Midbrain (tissue), 1 donor: ENCODE measurements at regions not wholly inside any gene's neighbourhood (a gene's known extent, or its start where the extent isn't known, plus 50 kb on each side); places are given as distances from the start of the nearest gene placed in this dataset.
"Not testable (repeated sequence)": the region's sequence is repeated elsewhere in the genome, so short reads cannot be mapped to it uniquely, and the experiment has no call there.

ENCODE experiments used
- DNase-seq: peaks from one replicate; lab custom pipeline; 2025; lab: John Stamatoyannopoulos, UW

GRCh38 chr13:105847527-105848291 lies 687.8 kb downstream of the EFNB2 start:
- DNase-seq = no peak

- no peak for DNase-seq
Observed at GRCh38 chr13:105846923-105847322, 688.5 kb downstream of the EFNB2 start.

DNA sequence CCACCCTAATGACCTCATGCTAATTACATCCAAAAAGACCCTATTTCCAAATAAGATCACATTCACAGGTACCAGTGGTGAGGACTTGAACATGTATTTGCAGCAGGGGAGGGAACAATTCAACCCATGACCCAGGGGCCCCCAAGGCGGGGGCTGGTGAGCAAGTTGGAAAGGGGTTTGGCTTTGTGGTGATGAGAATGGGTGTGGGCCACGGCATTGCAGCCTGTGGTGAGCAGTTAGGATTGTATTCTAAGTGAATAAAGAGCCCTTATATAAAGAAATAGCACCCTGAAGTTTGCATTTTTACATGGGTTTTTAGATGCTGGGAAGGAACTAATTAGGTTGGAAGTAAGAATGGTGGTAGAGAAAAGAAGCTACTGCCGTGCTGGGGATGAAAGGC lies 694.2 kb downstream of the EFNB2 start:
- no peak for DNase-seq

DNA sequence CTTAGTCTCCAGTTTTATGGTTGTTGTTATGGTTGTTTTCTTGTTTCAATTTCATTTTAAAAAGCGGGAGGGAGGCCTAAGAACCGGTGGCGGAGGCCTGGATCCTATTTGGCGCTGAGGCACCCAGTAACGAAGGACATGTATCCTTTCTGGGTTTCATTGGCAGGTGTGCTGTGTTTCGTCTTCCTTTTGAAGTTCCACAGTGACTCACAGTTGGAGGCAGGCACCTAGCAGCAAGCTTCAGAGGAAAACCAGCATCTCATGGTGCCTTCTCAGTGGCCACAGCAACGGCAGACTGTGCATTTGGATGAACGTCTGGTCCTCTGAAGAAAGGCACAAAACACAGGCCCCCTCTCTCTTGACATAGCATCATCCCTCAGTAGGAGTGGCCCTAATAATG lies 697.2 kb downstream of the EFNB2 start:
- DNase-seq = no peak

DNA sequence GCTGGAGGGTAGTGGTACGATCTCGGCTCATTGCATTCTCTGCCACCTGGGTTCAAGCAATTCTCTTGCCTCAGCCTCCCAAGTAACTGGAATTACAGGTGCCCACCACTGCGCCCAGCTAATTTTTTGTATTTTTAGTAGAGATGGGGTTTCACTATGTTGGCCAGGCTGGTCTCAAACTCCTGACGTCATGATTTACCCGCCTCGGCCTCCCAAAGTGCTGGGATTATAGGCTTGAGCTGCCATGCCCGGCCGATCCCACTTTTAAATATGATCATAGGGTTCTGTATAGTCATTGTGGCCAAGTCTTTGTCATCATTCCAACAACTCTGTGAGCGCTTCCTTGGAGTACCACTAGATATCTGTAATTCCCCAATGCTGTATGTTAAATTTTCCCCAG lies 698.2 kb downstream of the EFNB2 start:
- DNase-seq = not testable (repeated sequence)

- DNase-seq = no peak
Observed at GRCh38 chr13:105830821-105831220, 704.6 kb downstream of the EFNB2 start.

- DNase-seq = no peak
Observed at GRCh38 chr13:105827111-105827809, 708.2 kb downstream of the EFNB2 start.

DNA sequence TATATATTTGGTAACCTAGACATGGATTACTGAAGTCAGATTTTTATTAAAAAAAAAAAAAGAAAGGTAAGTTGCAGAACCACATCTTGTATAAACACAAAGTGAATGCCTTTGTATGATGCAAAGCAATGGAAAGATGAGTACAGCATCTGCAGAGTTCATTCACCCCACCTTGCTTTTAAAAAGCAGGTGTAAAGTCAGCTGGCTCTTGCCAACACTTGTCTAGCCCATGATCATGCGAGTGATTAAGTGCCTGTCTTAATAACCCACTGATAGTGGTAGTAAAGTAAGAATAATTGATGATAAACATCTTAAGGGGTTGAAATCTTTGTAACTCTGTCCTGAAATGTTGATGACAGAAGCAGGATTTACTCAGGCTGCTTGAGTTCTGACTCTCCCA lies 710.4 kb downstream of the EFNB2 start:
- no peak for DNase-seq

DNA sequence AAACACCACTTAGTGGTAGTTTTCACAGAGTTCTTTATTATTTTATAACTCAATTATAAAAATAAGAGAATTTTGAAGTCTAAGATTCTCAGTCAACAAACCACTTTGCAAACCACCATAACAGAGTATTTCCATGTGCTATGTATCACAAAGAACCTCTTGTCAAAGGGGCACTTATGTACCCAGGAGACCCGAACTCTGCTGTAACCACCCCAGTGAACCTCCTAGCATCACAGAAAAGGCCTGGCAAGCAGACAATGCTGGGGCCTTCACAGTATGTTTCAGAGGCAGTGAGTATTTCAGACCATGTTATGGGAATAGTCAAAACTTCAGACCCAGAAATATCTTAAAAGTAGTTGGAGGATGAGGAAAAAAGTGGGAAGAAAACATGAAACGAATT lies 714.1 kb downstream of the EFNB2 start:
- no peak for DNase-seq

DNA sequence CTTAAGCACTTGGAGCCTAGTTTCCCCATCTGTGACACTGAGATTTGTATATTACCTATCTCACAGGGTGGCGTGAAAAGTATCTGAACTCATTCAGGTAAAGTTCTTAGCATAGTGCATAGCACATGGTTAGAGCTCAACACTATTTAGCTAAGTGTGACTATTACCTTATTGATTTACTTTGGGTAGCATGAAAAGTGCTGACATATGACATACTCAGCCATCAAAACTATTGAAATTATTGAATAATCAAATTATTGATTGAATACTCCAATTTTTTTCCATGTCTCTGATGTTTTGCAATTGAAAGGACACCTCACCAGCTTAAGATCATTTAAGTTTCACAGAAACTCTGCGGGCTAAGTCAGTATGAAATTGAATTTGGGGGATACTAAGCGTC lies 715.0 kb downstream of the EFNB2 start:
- DNase-seq = no peak

DNA sequence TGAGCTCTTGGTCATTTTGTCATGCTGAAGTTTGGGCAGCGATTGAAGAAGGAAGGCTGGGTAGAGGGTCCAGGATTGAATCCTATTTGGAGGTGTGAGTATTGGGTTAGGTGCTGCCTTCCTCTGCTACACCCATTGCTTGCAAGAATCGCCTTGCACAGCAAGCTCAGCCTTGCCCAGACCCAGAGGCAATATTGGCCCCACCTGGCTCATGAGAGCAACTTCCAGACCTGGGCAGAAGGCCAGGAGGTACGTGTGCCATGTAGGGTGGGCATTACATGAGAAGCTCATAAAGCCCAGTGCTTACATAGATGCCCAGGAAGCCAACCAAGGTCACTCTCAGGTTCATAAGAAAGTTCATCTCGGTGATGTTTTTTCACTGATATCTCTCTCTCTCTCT lies 718.0 kb downstream of the EFNB2 start:
- DNase-seq = no peak

GRCh38 chr13:105816994-105817393 lies 718.5 kb downstream of the EFNB2 start:
- DNase-seq = no peak

GRCh38 chr13:105814902-105815250 lies 720.6 kb downstream of the EFNB2 start:
- no peak for DNase-seq

GRCh38 chr13:105814219-105814901 lies 721.1 kb downstream of the EFNB2 start:
- DNase-seq = no peak

GRCh38 chr13:105806628-105806920 lies 728.9 kb downstream of the EFNB2 start:
- no peak for DNase-seq

DNA sequence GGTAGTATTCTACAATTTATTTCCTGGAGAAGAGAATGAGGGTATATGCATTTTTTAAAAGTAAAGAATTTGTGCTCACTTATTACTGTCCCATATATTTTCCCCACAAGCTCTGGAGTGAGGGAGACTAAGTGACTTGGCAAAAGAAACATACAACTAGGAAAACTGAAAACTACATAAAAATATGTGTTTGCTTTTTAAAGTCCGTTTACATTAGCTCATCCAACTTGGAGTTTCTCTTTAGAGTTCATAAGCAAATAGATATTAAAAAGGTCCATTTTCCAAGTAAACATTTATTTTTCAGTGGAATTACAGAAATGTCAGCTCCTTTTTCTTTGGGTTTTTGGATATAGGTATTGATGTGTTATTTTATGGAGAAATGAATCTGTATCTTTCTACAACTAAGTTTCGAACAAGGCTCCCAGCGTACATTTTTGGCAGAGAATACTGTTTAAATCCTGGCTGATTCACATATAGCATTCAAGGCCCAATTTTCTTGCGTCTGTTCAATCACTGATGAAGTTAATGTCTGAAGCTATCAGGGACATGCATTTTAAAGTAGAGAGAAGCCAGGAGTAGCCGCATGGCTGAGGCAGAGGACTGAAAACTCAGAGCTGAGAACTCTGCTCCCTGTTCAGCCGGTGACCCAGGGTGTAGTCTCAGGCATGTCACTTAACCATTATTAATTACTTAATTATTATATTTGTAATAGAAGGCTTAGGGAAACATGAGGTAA lies 729.4 kb downstream of the EFNB2 start:
- DNase-seq = no peak

GRCh38 chr13:105804561-105805190 lies 730.8 kb downstream of the EFNB2 start:
- no peak for DNase-seq

DNA sequence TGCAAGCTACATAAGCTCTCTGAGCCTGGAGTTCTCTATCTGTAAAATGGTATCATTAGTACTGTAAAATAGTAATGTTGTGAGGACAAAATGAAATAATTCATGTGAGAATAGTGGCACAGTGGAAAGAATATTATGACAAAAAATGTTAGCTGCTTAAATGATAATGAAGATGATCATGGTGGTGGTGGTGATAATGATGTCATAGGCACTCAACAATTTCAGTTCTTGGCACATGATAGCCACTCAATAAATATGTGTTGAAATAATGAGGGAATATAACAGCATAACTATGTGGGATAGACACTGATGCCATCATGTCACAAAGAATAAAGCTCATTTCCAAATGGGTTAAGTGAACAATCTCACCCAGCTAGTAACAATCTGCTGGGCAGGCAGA lies 736.3 kb downstream of the EFNB2 start:
- DNase-seq = no peak

- DNase-seq = no peak
Observed at GRCh38 chr13:105798541-105798940, 736.9 kb downstream of the EFNB2 start.

DNA sequence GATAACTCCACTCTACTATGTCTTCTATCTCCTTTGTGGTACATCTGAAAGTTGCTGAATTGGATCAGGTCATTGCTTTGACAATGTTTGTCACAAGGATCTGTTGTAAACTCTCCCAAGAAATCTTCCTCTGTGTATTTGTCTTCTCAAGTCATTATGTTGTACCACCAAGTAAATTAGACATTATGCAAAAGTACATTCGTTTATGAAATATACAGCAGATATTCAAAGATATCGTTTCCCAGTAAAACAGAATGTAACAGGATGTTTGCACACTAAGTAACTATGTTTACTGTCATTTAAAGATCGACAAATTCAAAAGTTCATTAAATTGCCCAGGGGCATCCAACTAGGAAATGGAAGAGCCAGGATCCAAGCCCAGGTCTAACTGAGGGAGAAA lies 739.4 kb downstream of the EFNB2 start:
- DNase-seq = no peak

DNA sequence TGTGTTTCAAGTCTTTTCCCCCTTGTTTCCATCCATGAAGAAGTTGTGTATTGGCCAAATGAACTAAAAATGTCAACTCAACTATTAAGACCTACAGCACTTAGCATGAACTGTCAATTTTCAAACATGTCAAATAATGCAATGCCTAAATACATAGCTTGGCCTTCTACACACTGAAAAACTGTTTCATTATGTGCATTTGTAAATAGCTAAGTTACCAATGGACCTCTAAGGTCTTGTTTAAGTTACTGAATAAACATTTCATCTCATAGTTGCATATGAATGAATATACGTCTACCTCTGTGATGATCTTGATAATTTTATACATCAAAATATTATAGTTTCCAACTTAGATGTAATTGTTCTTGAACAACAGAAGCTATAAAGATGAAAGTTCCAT lies 744.5 kb downstream of the EFNB2 start:
- no peak for DNase-seq

- no peak for DNase-seq
Observed at GRCh38 chr13:105788530-105788929, 746.9 kb downstream of the EFNB2 start.
